SK-N-MC (cell line): ENCODE measurements at regions not wholly inside any gene's neighbourhood (a gene's known extent, or its start where the extent isn't known, plus 50 kb on each side); places are given as distances from the start of the nearest gene placed in this dataset.

Experiments
- DNase-seq: peaks from one replicate; pipeline ENCODE4 v3.0.0-alpha.2; 2011; ENCODE audit warnings: low read depth, low spot score
- H3K27ac ChIP-seq: fragments of 200-600 bp; sonication (generic); 2 replicates; pipeline ENCODE4 v1.5.1; 2016; ENCODE audit warnings: mixed run types
- H3K36me3 ChIP-seq: fragments of 200-600 bp; sonication (generic); 2 replicates; pipeline ENCODE4 v1.6.1; 2017; ENCODE audit warnings: antibody characterized with exemption, low read length, mixed read lengths; ENCODE audit not compliant: insufficient read depth
- H3K4me3 ChIP-seq: fragments of 200-600 bp; sonication (generic); 2 replicates; pipeline ENCODE4 v1.5.1; 2016
- H3K9ac ChIP-seq: fragments of 200-600 bp; sonication (generic); 2 replicates; pipeline ENCODE4 v1.8.0; 2017; ENCODE audit warnings: mixed run types, mixed read lengths; ENCODE audit not compliant: insufficient read length
- H3K9me3 ChIP-seq: fragments of 200-600 bp; sonication (generic); 2 replicates; pipeline ENCODE4 v1.6.1; 2017; ENCODE audit warnings: low read depth, mild to moderate bottlenecking, antibody characterized with exemption, low read length, moderate library complexity, mixed read lengths
- EZH2 ChIP-seq: fragments of 200-600 bp; sonication (generic); IDR thresholded peaks from one replicate; pipeline ENCODE4 v1.6.1; 2017; ENCODE audit warnings: antibody characterized with exemption
- FOXP2 ChIP-seq: optimal IDR thresholded peaks from 2 replicates; pipeline ENCODE3; 2011; ENCODE audit warnings: mild to moderate bottlenecking, moderate library complexity; ENCODE audit not compliant: insufficient read depth; ENCODE audit errors: extremely low read length, control extremely low read depth
- POLR2AphosphoS5 ChIP-seq: IDR thresholded peaks from 2 replicates; pipeline ENCODE4 v1.6.1; 2012; ENCODE audit warnings: mild to moderate bottlenecking, low read depth, low read length, borderline replicate concordance

DNA sequence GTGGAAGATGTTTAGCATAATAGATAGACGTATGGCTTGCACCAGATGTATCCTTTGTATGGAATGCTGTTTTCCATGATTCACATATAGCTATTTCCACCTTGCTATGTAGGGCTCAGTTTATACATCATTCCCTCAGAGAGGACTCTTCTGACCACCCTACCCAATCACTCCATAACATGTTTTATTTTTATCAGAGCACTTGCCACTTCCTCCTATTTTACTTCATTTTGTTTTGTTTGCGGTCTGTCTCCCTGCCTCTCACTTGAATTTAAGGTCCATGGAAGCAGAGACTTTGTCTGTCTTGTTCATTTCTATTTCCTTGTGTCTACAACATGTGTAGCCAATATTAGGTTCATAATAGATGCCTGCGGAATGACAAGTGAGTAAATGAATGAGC lies 266.9 kb upstream of the CITED2 start:
- Histone ChIP-seq H3K4me3 (no peak overlapping the region), H3K27ac (no peak overlapping the region), H3K9ac (no peak overlapping the region), H3K36me3 (no peaks in the 10 kb centered on the region), H3K9me3 (no peaks in the 10 kb centered on the region)
- TF ChIP-seq EZH2 (no peak), FOXP2 (no peak), POLR2AphosphoS5 (no peak)
- DNase-seq = no peak

- Histone ChIP-seq H3K9ac (no peak overlapping the region), H3K27ac (no peak overlapping the region), H3K9me3 (no peaks in the 10 kb centered on the region), H3K36me3 (no peaks in the 10 kb centered on the region), H3K4me3 (no peak overlapping the region)
- no peak for DNase-seq
- TF ChIP-seq POLR2AphosphoS5 (no peak), FOXP2 (no peak), EZH2 (no peak)
Observed at GRCh38 chr6:139640921-139641320, 266.5 kb upstream of the CITED2 start.

DNA sequence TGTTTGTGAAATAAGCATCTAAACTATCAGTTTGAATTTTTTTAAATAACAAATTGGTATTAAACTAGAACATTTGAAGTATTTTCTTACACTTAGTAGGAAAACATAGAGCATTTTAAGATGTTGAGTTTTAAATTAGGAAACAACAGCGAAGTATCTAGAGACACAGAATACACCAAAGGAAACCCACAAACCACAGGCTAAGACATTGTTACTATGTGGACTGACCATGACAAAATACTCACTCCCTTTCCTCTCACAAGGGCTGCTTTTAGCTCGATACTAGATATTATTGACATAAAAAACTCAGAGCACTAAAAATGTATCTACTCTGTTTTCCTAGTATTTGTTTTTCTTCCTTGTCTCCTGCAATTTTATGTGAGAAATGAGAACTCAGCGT lies 266.0 kb upstream of the CITED2 start:
- DNase-seq = no peak
- Histone ChIP-seq H3K36me3 (no peaks in the 10 kb centered on the region), H3K4me3 (no peak overlapping the region), H3K9ac (no peak overlapping the region), H3K9me3 (no peaks in the 10 kb centered on the region), H3K27ac (no peak overlapping the region)
- TF ChIP-seq EZH2 = no peak
- TF ChIP-seq POLR2AphosphoS5 = no peak
- TF ChIP-seq FOXP2 = no peak

DNA sequence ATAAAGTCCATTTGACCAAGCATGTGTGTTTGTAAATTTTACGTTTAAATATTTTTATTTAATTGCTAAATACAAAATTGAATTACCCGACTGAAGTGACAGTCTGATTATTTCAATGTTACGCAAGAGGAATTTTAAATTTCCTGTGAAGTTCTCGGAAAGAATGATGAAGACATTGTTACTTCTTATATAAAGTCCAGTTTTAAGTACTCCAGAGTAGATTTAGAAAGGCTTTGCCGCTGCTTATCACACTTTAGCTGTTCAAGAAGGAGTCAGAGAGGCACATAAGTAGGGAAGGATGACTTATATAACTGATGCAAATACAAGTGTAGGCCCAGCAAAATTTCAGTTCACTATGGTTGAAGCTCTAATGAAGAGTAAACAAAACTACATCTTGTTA lies 265.1 kb upstream of the CITED2 start:
- H3K4me3 ChIP-seq = no peak overlapping the region
- TF ChIP-seq POLR2AphosphoS5 = no peak
- no peaks in the 10 kb centered on the region for H3K36me3 ChIP-seq
- no peak overlapping the region for H3K27ac ChIP-seq
- DNase-seq = no peak
- H3K9ac ChIP-seq = no peak overlapping the region
- no peaks in the 10 kb centered on the region for H3K9me3 ChIP-seq

- Histone ChIP-seq H3K9ac (no peak overlapping the region), H3K36me3 (no peaks in the 10 kb centered on the region), H3K27ac (no peak overlapping the region), H3K9me3 (no peaks in the 10 kb centered on the region), H3K4me3 (no peak overlapping the region)
- DNase-seq = no peak
- TF ChIP-seq EZH2 = no peak
- no peak for TF ChIP-seq POLR2AphosphoS5
- no peak for TF ChIP-seq FOXP2
Observed at GRCh38 chr6:139638179-139638941, 263.9 kb upstream of the CITED2 start.

GRCh38 chr6:139637766-139638165 lies 263.3 kb upstream of the CITED2 start:
- H3K36me3 ChIP-seq = no peaks in the 10 kb centered on the region
- no peaks in the 10 kb centered on the region for H3K9me3 ChIP-seq
- H3K9ac ChIP-seq = no peak overlapping the region
- no peak for TF ChIP-seq FOXP2
- TF ChIP-seq POLR2AphosphoS5 = no peak
- TF ChIP-seq EZH2 = no peak
- no peak overlapping the region for H3K27ac ChIP-seq
- no peak for DNase-seq
- no peak overlapping the region for H3K4me3 ChIP-seq

DNA sequence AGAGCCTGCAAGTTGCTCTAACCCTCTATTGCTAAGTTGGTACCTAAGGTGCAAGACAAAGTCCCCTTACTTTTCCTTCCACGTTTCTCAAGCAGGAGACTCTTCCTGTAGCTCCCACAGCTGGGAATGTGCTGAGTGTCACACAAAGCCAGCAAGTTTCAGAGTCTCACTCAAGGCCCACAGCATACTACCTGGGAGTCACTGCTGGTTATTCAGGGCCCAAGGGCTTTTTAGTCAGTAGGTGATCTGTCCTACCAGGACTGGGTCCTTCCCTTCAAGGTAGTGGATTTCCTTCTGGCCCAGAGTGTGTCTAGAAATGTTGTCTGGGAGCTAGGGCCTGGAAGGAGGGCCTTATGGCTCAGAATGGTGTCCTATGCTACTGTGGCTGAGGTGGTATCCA lies 261.9 kb upstream of the CITED2 start:
- no peak for DNase-seq
- no peak overlapping the region for H3K9ac ChIP-seq
- no peaks in the 10 kb centered on the region for H3K9me3 ChIP-seq
- H3K4me3 ChIP-seq = no peak overlapping the region
- H3K27ac ChIP-seq = no peak overlapping the region
- H3K36me3 ChIP-seq = no peaks in the 10 kb centered on the region
- no peak for TF ChIP-seq FOXP2
- TF ChIP-seq EZH2 = no peak
- TF ChIP-seq POLR2AphosphoS5 = no peak

- Histone ChIP-seq H3K9me3 (no peaks in the 10 kb centered on the region), H3K36me3 (no peaks in the 10 kb centered on the region), H3K4me3 (no peak overlapping the region), H3K27ac (no peak overlapping the region), H3K9ac (no peak overlapping the region)
- TF ChIP-seq POLR2AphosphoS5 (no peak), FOXP2 (no peak), EZH2 (no peak)
- DNase-seq = no peak
Observed at GRCh38 chr6:139635401-139636130, 261.1 kb upstream of the CITED2 start.
